DMS79 treated with DMSO at 0.1 percent for 48 hours (cell line): ENCODE measurements at regions not wholly inside any gene's neighbourhood (a gene's known extent, or its start where the extent isn't known, plus 50 kb on each side); places are given as distances from the start of the nearest gene placed in this dataset.

Experiments used
- DNase-seq: peaks from one replicate; lab custom pipeline; 2025; lab: John Stamatoyannopoulos, UW

DNA sequence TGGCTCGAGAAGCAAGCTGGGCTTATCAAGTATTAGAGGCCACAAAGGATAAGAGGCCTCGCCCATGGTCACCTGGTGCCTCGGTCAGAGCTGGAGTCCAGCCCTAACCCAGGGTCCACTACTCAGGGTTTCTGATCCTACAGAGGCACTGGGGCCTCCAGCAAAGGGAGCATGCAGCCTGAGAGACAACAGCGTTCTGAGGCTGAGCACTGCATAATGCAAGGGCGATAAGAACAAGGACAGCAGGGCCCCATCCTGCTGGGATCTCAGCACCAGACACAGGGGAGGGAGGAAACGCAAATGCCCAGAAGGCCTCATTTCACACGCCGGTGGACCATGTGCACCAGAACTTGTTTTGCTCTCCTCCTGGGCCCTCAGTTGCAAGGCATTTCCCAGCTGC is 63.0 kb downstream of the C5orf15 start:
- DNase-seq: no peak

DNA sequence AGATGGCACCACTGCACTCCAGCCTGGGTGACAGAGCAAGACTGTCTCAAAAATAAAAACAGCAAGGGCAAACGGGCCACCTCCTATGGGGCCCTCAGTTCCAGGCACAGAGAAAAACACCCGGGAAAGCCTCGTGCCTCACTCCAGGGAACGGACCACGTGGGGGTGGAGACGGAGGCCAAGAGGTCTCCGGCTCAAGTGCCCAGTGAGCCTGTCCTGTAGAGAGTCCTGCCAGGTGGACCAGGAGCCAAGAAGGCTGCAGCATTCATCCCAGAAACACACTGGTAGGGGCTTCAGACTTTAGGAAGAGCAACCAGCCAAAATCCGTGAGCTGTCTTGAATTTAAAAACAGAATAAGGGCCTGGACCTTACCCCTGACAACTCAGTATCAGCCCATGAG is 63.8 kb downstream of the C5orf15 start:
- DNase-seq: no peak

DNA sequence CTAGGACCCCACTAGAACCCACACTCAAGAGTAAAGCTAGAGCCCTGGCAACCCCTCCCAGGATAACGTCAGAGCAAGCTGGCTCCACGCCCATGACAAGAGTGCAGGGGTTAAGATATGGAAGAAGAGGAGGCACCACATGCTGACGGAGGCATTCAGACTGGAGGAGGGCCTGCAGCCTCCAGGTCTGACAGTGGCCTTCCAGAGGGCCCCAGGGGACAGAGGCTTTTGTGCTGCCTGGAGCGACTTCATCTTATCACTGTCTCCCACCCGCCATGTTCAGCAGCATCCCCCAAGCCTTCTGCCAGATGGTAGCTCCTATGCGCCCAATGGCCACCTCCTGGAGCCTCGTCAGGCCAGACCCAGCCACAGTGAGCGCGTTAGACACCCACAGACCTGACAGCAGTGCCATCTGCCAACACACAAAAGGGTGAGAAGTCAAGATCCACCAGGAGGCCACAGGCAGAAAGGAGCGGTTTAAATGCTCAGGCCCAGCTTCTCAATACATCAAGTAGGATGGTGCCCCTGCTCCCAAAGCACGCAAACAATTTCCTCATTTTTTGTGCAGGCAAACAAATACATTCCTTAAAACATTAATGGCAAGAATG is 65.8 kb downstream of the C5orf15 start:
- no peak for DNase-seq

DNA sequence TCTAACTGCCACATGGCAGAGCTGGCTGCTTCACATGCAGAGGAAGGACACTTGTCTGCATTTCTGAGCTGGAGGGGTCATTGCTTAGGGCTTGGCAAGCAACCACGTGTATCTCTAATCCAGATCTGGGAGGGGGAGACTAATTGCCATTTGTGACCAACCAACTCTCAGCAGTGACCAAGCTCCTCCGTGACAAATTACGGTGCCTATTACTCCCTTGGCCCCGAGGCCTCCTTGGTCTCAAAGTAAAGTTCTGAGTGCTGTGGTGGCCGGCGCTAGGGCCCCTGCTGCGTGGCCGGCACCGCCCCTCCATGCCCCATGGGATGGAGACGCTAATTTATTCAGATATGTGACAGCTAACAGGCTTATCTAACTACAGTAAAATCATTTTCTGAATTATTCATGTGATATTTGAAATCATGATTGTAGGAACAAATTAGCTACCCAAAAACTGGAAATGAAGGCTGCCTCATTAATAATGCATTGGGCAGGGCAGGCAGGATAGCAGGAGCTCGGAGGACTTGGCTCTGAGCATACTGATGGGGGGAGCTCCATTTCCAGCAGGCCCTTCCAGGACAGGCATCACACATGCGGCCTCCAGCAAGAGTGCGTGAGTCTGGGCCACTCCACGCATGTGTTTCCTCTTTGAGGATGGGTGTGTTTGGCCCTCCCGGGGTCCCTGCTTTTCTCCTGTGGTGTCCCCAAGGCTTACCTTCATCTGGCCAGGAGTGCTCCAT is 67.7 kb downstream of the C5orf15 start:
- DNase-seq: no peak

DNA sequence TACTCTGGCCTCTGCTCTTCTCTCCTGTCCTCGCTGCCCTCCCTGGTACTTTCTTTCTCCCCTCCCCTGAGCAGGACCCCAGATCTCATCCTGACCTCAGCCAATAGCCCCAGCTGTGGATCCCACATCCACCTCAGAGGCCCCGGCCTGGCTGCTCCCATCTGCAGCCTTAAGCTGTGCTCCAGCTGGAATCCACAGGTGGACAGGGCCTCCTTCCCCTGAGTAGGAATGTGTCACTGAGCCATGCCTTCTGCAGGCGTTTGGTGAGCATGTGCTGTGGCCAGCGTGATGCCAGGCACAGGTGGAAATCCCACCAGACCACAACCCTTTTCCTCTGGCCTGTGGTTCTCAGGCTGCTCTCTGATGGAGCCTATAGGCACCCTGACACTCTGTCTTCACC is 68.9 kb downstream of the C5orf15 start:
- DNase-seq: no peak

DNA sequence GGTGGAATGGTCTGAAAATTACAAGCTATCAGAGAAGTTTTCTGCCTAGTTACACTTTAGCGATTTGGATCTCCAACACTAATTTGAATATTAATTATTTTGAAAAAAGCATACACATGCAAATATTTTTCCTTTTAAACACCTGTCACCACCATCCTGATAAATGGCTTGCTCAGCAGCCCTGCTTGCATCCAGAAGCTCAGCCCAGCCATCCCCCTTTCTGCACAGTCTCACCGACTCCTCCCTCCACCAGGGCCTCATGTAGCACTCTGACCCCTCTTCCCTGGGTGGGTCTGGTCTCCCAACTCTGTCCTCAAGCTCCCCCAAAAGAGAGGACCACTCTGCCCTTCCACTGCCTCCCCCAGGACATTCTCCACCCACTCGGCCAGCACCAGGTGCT is 70.0 kb downstream of the C5orf15 start:
- no peak for DNase-seq

DNA sequence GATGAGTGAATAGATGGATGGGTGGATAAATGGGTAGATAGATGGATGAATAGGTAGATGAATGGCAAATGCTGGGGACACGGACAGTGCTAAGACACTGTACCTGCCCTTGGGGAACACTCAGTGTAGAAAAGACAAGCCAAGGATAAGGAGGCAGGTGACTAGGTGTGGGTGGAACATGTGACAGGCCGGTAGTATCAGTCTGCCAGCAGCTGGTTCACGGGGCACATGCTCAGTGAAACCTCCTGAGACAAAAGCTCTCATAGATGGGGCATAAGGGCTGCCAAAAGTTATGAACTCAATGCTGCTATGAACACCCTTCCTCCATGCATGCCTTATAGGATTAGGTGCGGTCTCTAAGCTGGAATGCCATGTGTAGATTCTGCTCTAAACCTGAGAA is 71.0 kb downstream of the C5orf15 start:
- DNase-seq: peak; percentile 24

DNA sequence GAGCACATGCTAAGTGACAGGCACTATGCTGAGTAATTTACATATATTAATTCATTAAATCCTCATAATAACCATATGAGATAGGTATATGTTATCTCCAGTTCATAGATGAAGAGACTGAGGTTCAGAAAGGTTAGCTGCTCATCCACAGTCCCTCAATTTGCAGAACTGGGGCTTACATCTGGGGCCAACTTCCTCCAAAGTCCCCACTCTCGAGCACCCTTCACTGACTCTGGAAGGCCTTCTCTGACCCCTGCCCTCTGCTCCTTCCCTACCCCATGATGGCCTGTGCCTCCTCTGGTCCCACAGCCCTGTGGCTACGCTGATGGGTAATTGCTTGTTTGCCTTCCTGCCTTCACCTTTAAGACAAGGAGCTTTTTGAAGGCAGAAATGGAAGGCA is 71.6 kb downstream of the C5orf15 start:
- DNase-seq: no peak

DNA sequence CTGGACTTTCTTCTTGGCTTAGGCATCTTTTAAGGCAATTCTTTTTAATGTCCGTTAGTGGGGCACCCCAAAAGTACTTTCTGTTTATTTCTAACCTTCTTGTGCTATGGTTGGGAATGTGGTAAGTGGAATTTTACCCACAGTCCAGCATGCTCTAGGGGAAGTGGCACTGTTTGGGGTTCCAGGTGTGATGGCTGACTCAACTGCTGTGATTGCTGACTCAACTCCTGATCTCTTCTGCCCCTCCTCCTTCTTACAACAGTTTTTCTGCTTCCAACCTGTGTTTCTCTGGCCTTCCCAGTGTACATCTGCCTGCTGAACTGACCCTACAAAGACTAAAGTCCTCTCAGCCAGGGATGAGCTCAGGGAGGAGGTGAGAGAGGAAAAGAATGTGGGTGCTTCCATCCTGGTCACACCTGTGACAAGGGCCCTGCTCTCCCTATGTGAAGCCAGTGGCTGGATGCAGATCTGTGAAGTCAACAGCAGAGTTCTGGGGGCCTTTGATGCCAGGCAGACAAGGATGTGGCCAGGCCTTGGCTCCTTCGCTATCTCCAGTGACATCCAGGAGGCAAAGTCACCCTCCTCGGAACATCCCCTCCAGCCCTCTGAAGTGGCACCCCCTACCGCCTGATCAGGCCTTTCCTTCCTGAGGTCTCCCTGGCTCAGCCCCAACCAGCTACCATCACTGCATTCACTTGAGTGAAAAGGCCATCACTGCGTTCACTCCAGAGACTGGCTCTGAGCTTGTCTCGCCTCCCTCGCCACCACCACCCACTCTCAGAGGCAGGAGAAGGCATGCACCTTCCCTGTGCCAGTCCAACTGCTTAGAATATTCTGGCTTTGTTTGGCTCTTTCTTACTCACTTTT is 72.2 kb downstream of the C5orf15 start:
- DNase-seq: no peak

DNA sequence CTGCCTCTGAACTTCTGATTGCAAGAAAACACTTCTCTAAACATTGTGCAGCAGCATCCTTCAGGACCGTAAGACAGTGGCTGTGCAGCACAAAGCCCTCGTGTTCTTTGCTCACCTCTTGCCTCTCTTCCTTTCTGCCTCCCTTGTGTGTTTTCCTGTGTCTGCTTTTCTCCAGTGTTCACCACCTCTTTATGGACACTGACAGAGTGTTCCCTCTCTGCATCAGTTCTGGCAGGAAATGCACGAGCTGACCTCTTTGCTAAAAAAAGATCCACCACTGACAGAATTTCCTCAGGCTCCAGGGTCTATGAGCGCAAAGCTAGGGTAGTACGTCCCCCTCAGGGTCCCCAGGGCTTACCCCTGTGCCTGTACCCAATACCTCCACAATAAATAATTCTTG is 74.3 kb downstream of the C5orf15 start:
- no peak for DNase-seq

DNA sequence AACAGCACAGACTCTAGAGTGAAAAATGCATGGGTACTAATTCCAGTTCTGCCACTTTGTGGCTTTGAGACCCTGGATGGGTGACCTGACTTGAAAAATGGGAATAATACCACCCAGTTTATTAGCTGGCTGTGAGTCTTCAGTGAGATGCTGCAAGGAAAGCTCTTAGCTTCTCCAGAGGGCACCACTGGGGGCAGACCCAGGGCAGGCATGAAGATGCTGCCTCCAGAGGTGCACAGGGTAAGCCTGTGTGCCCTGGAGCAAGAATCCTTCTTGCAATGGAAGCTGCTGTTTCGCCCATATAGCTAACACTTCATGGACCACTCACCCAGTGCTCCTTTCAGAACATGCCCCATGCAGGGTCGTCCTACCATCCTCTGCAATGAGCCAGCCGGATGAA is 75.7 kb downstream of the C5orf15 start:
- DNase-seq: no peak

DNA sequence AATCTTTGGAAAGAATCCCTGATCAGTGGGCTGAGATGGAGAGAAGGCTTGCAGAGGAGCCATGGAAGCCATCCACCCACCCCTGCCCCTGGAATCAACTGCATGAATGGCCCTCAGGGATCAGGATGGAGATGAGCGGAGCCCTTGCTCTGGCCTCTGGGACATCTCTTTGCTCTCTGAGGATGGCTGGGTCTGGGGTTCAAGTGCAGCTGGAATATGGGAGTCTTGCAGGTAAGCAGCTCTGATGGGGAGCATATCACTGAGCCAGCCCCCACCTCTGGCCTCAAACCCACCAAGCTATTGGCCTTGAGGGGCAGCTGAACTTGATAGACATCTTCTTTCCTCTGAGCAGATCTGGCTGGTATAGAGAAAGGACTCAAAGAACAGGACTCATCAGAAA is 76.1 kb downstream of the C5orf15 start:
- DNase-seq: no peak

DNA sequence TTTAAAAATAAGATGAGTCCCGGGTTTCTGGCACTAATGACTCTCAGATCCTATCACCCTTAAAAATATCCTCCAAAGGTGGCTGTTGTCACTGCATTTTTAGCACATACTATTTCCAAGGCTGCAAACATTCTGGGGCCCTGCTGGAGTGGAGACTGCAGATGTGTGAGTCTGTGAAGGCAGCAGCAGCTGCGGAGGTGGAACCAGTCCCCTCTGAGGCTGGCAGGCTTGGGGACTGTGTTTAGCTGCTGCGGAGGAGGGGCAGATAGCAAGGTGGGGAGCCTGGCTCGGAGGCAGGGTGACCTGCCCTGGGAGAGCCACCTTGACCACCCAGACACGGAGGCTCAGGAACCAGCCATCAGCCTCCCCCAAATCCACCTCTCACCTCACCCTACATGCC is 77.0 kb downstream of the C5orf15 start:
- no peak for DNase-seq

DNA sequence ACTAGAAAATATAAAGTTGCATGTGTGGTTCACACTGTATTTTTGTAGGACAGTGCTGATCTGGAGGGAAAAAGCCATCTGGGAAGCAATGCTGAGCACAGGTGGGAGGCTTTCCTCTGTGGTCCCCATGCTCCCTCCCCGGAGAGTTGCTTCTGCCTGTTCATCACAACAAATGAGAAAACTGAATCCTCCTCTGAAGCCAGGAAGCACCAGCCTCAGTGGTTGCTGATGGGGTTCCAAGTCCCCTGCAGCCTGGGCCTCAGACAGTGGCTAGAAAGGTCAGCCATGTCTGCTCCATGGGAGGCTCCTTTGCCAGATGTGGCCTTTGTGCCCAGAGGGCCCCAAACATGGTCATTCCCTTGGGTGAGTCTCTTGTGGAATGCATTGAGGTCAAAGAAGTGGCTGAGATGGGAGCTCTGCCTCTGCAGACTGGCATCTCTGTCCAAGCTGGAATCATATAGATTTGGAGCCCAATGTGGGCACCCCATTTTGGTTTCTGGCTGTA is 77.6 kb downstream of the C5orf15 start:
- no peak for DNase-seq

DNA sequence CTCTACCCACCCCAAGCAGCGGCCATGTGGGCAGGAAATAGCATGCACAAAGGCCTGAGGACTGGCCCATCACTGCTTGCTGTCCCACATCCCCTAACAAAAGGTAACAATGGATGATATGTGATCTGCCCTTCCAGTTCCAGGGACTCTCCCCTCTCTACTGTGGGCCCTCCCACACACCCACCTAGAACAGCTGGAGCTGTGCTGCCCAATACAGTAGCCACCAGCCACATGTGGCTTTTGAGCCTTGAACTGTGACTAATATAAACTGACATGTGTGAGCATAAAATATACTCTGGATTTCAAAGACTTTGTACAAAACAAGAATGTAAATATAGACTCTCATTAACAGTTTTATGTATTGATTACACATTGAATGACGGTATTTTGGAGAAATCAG is 78.1 kb downstream of the C5orf15 start:
- no peak for DNase-seq

DNA sequence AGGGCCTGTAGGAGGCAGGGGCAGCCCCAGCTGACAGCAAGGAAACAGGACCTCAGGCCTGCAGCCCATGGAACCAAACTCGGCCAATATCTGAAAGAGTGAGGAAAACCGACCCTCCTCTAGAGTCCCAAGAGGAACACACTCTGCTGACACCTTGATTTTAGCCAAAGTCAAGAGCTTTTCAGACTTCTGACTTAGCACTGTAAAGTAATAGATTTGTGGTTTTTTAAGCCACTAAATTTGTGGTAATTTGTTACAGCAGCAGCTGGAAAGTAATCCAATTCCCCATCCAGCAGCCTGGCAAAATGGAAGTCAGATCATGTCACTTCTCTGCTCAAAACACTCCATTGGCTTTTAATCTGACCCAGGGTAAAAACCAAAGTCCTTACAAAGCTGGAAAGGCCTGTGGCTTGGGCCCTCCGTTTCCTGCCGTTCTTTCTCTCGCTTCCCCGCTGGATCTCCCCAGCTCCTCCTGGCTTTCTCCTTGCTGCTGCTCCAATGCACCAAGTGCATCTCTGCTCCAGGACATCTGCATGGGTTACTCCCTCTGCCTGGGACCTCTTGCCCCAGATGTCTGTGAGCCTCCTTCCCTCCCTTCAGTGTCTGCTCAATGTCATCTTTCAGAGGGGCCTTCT is 79.0 kb downstream of the C5orf15 start:
- DNase-seq: no peak

DNA sequence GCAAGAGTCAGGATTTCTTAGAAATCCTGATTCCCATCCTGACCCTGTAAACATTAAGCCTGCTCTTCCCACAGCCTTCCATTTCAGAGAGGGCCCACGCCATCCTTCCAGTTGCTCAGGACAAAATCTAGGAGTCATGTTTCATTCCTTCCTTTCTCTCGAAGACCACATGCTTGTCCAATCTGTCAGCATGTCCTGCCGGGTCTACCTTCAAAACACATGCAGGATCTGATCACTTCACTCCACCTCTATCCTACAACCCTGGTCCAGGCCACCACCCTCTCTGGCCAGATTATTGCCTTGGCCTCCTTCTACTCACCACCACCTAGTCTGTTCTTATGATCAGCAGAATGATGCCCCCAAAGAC is 79.8 kb downstream of the C5orf15 start:
- no peak for DNase-seq

DNA sequence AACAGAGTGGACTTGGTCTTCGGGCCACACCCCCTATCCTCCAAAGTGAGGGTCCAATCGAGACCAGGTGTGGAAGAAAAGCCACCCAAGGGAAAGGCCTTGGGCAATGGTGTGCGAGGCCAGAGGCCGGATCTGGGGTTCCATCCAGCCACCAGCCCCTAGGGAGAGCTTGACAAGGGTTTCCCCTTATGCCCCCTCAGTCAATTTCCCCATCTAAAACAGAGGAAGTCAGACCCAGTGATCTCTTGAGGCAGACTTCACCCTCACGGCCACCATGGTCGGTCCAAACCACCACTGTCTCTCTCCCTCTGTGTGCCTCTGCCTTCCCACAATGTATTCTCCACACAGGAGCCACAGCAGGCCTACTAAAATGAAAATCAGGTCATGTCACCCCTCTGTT is 82.9 kb downstream of the C5orf15 start:
- DNase-seq: no peak

DNA sequence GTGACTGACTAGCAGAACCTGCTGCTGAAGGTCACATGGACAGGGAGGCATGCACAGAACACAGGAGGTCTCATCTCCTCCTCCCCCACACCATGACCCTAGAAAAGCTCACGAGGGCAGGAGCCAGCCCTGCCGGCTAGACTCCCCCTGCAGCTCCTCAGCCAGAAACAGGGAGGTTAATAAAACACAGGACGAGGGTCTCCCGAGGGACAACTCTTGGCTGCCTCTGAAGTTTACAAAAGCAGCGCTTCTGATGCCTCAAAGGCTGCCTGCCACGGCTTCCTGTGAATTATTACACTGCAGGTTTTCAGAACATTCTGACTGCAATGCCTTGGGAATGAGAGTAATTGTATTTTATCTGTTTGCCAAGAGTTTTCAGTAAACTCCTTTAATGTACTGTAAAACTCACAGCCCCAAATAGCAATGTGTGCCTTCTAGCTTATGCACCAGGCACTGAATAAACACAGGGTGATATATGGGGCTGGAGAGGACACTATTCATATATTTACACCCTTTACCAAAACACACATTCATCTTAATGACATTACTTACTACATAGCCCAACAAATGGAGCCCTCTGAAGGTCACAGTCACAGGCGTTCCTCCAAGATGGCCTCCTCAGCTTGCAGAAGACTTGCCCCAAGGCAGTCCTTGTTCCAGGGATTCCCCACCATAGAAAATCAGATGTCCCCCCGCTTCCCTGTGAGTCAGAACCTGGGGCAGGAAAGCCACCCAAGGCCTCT is 83.7 kb downstream of the C5orf15 start:
- no peak for DNase-seq

DNA sequence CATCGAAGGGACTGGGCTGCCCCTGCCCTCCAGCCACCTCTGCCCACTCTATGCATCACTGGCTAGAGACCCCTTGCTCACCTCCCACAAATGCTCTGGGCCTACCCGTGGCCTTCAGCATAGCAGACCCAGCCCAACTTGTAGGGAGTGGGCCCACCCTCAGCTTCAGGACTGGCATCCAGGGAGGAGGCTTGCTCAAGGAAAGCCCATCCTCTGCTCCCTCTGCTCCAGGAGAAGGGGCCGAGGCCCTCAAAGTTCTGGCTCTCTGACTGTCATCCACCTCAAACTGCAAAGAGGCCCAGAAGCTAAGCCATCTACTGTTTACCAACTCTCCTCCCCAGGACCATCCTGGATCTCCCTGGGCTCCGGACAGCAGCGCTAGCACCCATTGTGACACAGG is 84.5 kb downstream of the C5orf15 start:
- no peak for DNase-seq

DNA sequence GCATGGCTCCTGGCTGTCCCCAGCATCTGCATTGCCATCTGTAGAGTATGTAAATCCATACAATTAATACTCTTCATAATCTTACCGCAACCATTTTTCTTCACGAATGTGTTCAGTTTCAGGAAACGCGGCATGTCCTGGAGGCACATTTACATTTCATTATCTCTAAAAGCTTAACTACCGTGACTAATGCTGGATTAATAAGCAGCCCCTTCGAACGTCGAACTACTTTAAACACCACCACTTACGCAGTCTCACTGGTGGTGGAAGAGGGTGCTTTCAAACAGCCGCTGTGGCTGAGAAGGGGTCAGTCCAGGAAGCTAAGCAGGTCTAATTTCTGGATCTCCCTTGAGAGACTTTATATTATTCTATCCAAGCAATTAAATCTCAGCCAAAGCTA is 85.6 kb downstream of the C5orf15 start:
- no peak for DNase-seq

DNA sequence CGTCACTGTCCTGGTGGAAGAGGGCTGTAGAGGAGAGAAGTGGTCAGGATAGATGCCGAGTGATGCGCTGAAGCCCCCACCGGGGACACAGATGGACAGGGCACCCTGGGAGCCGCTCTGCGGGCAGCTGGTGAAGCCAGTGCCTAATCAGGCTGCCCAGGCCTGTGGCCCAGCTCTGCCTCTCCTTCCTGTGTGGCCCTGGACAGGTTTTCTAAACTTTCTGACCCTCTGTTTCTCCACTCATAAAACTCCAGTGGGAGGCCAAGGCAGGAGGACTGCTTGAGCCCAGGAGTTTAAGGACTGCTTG is 86.1 kb downstream of the C5orf15 start:
- DNase-seq: no peak
